GM12878 (cell line): ENCODE measurements at regions not wholly inside any gene's neighbourhood (a gene's known extent, or its start where the extent isn't known, plus 50 kb on each side); places are given as distances from the start of the nearest gene placed in this dataset.

Experiments
- ATAC-seq: fragments of 200-7000 bp; cut with Tn5 transposase; 3 replicates; pipeline ENCODE4 v1.9.1; 2020; ENCODE audit warnings: mild to moderate bottlenecking, moderate library complexity
- BruUV-seq: library from RNA; stranded (reverse); fragments of 400-500 nt; replicated peaks from 2 replicates; lab custom pipeline; 2021; lab: Mats Ljungman, UMichigan
- CTCF ChIA-PET: fragments of 300-600 bp; sonication (Branson Sonifier 250); formaldehyde crosslinking; extraction: SDS; loops from one replicate; lab custom pipeline; 2021; ENCODE audit warnings: inconsistent platforms; lab: Yijun Ruan, JAX
- POLR2A ChIA-PET: fragments of 350-600 bp; formaldehyde crosslinking; extraction: SDS; loops from one replicate; lab custom pipeline; 2021; ENCODE audit warnings: inconsistent platforms; lab: Charles Lee
- RAD21 ChIA-PET: fragments of 300-600 bp; sonication (Branson Sonifier 250); formaldehyde crosslinking; loops from one replicate; lab custom pipeline; 2023; ENCODE audit warnings: antibody characterized with exemption; ENCODE audit not compliant: unreplicated experiment; lab: Charles Lee
- SMC1A ChIA-PET: fragments of 300-600 bp; sonication (Branson Sonifier 250); formaldehyde crosslinking; loops from one replicate; lab custom pipeline; 2023; ENCODE audit not compliant: unreplicated experiment, uncharacterized antibody; lab: Charles Lee
- DNase-seq: peaks from one replicate; pipeline ENCODE4 v3.0.0-alpha.2; 2011; ENCODE audit warnings: low read depth, low spot score
- FAIRE-seq: peaks from 3 replicates; lab custom pipeline; 2011; peaks lifted over from hg19 to GRCh38; lab: Jason Lieb, UNC
- H2AFZ ChIP-seq: 2 replicates; pipeline ENCODE4 v1.6.0; 2011; ENCODE audit warnings: low read depth, low read length, control low read depth; ENCODE audit not compliant: control insufficient read depth
- H3K27ac ChIP-seq: 2 replicates; pipeline ENCODE4 v1.5.1; 2011; ENCODE audit warnings: control low read depth; ENCODE audit not compliant: control insufficient read depth, insufficient read depth
- H3K27me3 ChIP-seq, 2 experiments: replicated peaks in 1 of 2; 2 replicates each; pipeline versions ENCODE4 v1.6.0 to v1.6.1; 2011; ENCODE audit warnings: low read length in 1 of 2; ENCODE audit not compliant: control insufficient read depth in 2 of 2, insufficient read depth in 2 of 2
- H3K36me3 ChIP-seq, 2 experiments: 2 replicates each; pipeline ENCODE4 v1.5.1; 2011; ENCODE audit warnings: low read length in 1 of 2; ENCODE audit not compliant: control insufficient read depth in 2 of 2, insufficient read depth in 2 of 2
- H3K4me1 ChIP-seq: 2 replicates; pipeline ENCODE4 v1.6.1; 2011; ENCODE audit warnings: mild to moderate bottlenecking, low read length, moderate library complexity, mixed read lengths; ENCODE audit not compliant: control insufficient read depth, insufficient read depth
- H3K4me2 ChIP-seq: 2 replicates; pipeline ENCODE4 v1.6.0; 2011; ENCODE audit warnings: control low read depth; ENCODE audit not compliant: control insufficient read depth, insufficient read depth
- H3K4me3 ChIP-seq: fragments of 200-600 bp; sonication (generic); 2 replicates; pipeline ENCODE4 v1.5.1; 2016
- H3K79me2 ChIP-seq: 2 replicates; pipeline ENCODE4 v1.6.0; 2011; ENCODE audit warnings: low read length; ENCODE audit not compliant: control insufficient read depth, insufficient read depth
- H3K9ac ChIP-seq: 2 replicates; pipeline ENCODE4 v1.8.0; 2011; ENCODE audit warnings: low read length, control low read depth, mixed read lengths; ENCODE audit not compliant: control insufficient read depth, insufficient read depth
- H3K9me3 ChIP-seq: replicated peaks from 3 replicates; pipeline ENCODE4 v1.5.1; 2011; ENCODE audit warnings: mild to moderate bottlenecking, low read length; ENCODE audit not compliant: control insufficient read depth, insufficient read depth
- H4K20me1 ChIP-seq: 2 replicates; pipeline ENCODE4 v1.6.0; 2011; ENCODE audit not compliant: control insufficient read depth, insufficient read depth
- BHLHE40 ChIP-seq, 2 experiments: fragments of 450-650 bp in 1 of 2; IDR thresholded peaks; 2 replicates each; pipeline ENCODE4 v1.6.1; 2011 to 2017; ENCODE audit warnings: low read depth in 2 of 2, borderline replicate concordance in 1 of 2, improper control_type of control experiment in 1 of 2, low read length in 1 of 2, mild to moderate bottlenecking in 1 of 2
- IRF3 ChIP-seq: fragments of 450-650 bp; IDR thresholded peaks from 2 replicates; pipeline ENCODE4 v1.6.1; 2014; ENCODE audit warnings: mild to moderate bottlenecking
- NFXL1 ChIP-seq: fragments of 450-650 bp; IDR thresholded peaks from 2 replicates; pipeline ENCODE4 v1.6.1; 2017; ENCODE audit warnings: antibody characterized with exemption, mild to moderate bottlenecking, borderline replicate concordance
- WGBS: methylation state at CpG from one replicate; pipeline ENCODE4 v1.1.6; 2016; ENCODE audit warnings: low lambda C conversion rate; ENCODE audit not compliant: insufficient replicate concordance, insufficient coverage; ENCODE audit errors: missing lambda C conversion rate; 5-methylcytosine and 5-hydroxymethylcytosine counted together
- in situ Hi-C: fragments of 300-500 bp; cut with MboI; formaldehyde crosslinking; loops from 9 replicates; pipeline ENCODE4 v1.14.3; 2018; ENCODE audit warnings: mixed read lengths
- intact Hi-C: fragments of 100-400 bp; cut with micrococcal nuclease; formaldehyde crosslinking; loops from one replicate; pipeline ENCODE4 v1.14.2; 2022; ENCODE audit not compliant: unreplicated experiment
- TF ChIP-seq, protein P1 (sequence below): fragments of 450-650 bp; IDR thresholded peaks from 2 replicates; pipeline ENCODE4 v1.6.1; 2017; ENCODE audit warnings: mild to moderate bottlenecking, low read depth, inconsistent platforms; ENCODE audit not compliant: poor library complexity, severe bottlenecking

GRCh38 chr2:147101941-147102790 is 742.7 kb upstream of the ACVR2A start:
- CTCF ChIA-PET = no interaction called here
- RAD21 ChIA-PET = no interaction called here

More at GRCh38 chr2:147101941-147102790, 742.7 kb upstream of the ACVR2A start:
- intact Hi-C loops = no loop called here
- no peaks in the 10 kb centered on the region for H3K79me2 ChIP-seq
- TF ChIP-seq NFXL1 = no peak
- TF ChIP-seq, protein P1, sequence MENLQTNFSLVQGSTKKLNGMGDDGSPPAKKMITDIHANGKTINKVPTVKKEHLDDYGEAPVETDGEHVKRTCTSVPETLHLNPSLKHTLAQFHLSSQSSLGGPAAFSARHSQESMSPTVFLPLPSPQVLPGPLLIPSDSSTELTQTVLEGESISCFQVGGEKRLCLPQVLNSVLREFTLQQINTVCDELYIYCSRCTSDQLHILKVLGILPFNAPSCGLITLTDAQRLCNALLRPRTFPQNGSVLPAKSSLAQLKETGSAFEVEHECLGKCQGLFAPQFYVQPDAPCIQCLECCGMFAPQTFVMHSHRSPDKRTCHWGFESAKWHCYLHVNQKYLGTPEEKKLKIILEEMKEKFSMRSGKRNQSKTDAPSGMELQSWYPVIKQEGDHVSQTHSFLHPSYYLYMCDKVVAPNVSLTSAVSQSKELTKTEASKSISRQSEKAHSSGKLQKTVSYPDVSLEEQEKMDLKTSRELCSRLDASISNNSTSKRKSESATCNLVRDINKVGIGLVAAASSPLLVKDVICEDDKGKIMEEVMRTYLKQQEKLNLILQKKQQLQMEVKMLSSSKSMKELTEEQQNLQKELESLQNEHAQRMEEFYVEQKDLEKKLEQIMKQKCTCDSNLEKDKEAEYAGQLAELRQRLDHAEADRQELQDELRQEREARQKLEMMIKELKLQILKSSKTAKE = no peak
- no peak for TF ChIP-seq BHLHE40 (IDR thresholded peaks at IDR 0.05; ENCODE audit: borderline replicate concordance in 1 of 2, low read depth in 2 of 2, low read length in 1 of 2)
- TF ChIP-seq IRF3 = no peak
- H3K4me1 ChIP-seq = no peaks in the 10 kb centered on the region
- H3K27ac ChIP-seq = no peak overlapping the region
- POLR2A ChIA-PET = no interaction called here
- no peaks in the 10 kb centered on the region; the same call in 2 of the 3 replicates for H3K9me3 ChIP-seq
- H2AFZ ChIP-seq = no peak overlapping the region
- in situ Hi-C loops = no loop called here
- no peaks in the 10 kb centered on the region for H3K36me3 ChIP-seq
- no peak for FAIRE-seq
- 58% methylated on average over 5 of the region's 5 CpGs for WGBS
- BruUV-seq = no TSS peak
- SMC1A ChIA-PET = interaction anchor here (1.1 kb wide), 1 partner anchor 9 kb away, joined by 4 read pairs; no protein-coding TSS in a partner anchor
- H3K9ac ChIP-seq = no peak overlapping the region
- DNase-seq = no peak
- no peaks in the 10 kb centered on the region for H3K27me3 ChIP-seq
- ATAC-seq = no peak
- H3K4me3 ChIP-seq = no peak overlapping the region
- no peak overlapping the region for H3K4me2 ChIP-seq
- no peaks in the 10 kb centered on the region for H4K20me1 ChIP-seq
